Neural cell (in vitro differentiated cells): ENCODE measurements at regions not wholly inside any gene's neighbourhood (a gene's known extent, or its start where the extent isn't known, plus 50 kb on each side); places are given as distances from the start of the nearest gene placed in this dataset.

Experiments used
- H2AFZ ChIP-seq: fragments of 200-600, 300-800 bp; sonication (generic), shearing (Covaris generic); 2 replicates; pipeline ENCODE4 v1.6.0; 2014; ENCODE audit warnings: low read depth, mild to moderate bottlenecking, antibody characterized with exemption, low read length, moderate library complexity
- H3F3A ChIP-seq: fragments of 200-600 bp; shearing (Covaris generic); 2 replicates; pipeline ENCODE4 v1.6.1; 2016; ENCODE audit warnings: mild to moderate bottlenecking, moderate library complexity, mixed read lengths, antibody characterized with exemption, low read length; ENCODE audit not compliant: insufficient read depth, poor library complexity, severe bottlenecking
- H3K27ac ChIP-seq: fragments of 200-600, 300-800 bp; sonication (generic), shearing (Covaris generic); 2 replicates; pipeline ENCODE4 v1.5.1; 2014; ENCODE audit warnings: mild to moderate bottlenecking, low read length, moderate library complexity
- H3K27me3 ChIP-seq: fragments of 300-800, 200-600 bp; sonication (generic), shearing (Covaris generic); 2 replicates; pipeline ENCODE4 v1.6.0; 2014; ENCODE audit warnings: mild to moderate bottlenecking, low read depth, low read length, moderate library complexity; ENCODE audit not compliant: insufficient read depth
- H3K36me3 ChIP-seq: fragments of 300-800, 200-600 bp; sonication (generic), shearing (Covaris generic); 2 replicates; pipeline ENCODE4 v1.5.1; 2014; ENCODE audit warnings: mild to moderate bottlenecking, antibody characterized with exemption, low read length, moderate library complexity; ENCODE audit not compliant: insufficient read depth
- H3K4me2 ChIP-seq: fragments of 300-800, 200-600 bp; sonication (generic), shearing (Covaris generic); 2 replicates; pipeline ENCODE4 v1.6.0; 2014; ENCODE audit warnings: mild to moderate bottlenecking, low read length
- H3K4me3 ChIP-seq: fragments of 300-800, 200-600 bp; sonication (generic), shearing (Covaris generic); 2 replicates; pipeline ENCODE4 v1.5.1; 2014; ENCODE audit warnings: mild to moderate bottlenecking, low read length, moderate library complexity
- H3K79me2 ChIP-seq: fragments of 200-600 bp; shearing (Covaris generic); replicated peaks from 2 replicates; pipeline ENCODE4 v1.6.0; 2014; ENCODE audit warnings: mild to moderate bottlenecking, low read length, moderate library complexity; ENCODE audit not compliant: insufficient read depth
- H3K9ac ChIP-seq: fragments of 300-800, 200-600 bp; sonication (generic), shearing (Covaris generic); 2 replicates; pipeline ENCODE4 v1.6.1; 2016; ENCODE audit warnings: mild to moderate bottlenecking, low read length, mixed read lengths
- H3K9me2 ChIP-seq: fragments of 200-600 bp; shearing (Covaris generic); 2 replicates; pipeline ENCODE4 v1.6.1; 2016; ENCODE audit warnings: mild to moderate bottlenecking, low read length, mixed read lengths; ENCODE audit not compliant: insufficient read depth
- H3K9me3 ChIP-seq: fragments of 200-600, 300-800 bp; sonication (generic), shearing (Covaris generic); 2 replicates; pipeline ENCODE4 v1.6.1; 2016; ENCODE audit warnings: mild to moderate bottlenecking, mixed run types, low read length, moderate library complexity, mixed read lengths
- H4K20me1 ChIP-seq: fragments of 200-600 bp; shearing (Covaris generic); 2 replicates; pipeline ENCODE4 v1.6.1; 2016; ENCODE audit warnings: mild to moderate bottlenecking, mixed run types; ENCODE audit not compliant: insufficient read depth
- CTCF ChIP-seq: fragments of 450-650 bp; IDR thresholded peaks from 2 replicates; pipeline ENCODE4 v1.5.1; 2014; ENCODE audit warnings: antibody characterized with exemption, mild to moderate bottlenecking, moderate library complexity; ENCODE audit not compliant: poor library complexity, severe bottlenecking
- EP300 ChIP-seq: fragments of 450-650 bp; conservative IDR thresholded peaks from 2 replicates; pipeline ENCODE4 v1.6.1; 2014; ENCODE audit warnings: antibody characterized with exemption, mild to moderate bottlenecking, moderate library complexity; ENCODE audit not compliant: poor library complexity, severe bottlenecking
- EZH2 ChIP-seq: fragments of 200-600, 300-800 bp; shearing (Covaris generic), sonication (generic); IDR thresholded peaks from 2 replicates; pipeline ENCODE4 v1.6.1; 2014; ENCODE audit warnings: antibody characterized with exemption, low read length, borderline replicate concordance, mild to moderate bottlenecking; ENCODE audit not compliant: insufficient read depth, poor library complexity, severe bottlenecking
- MXI1 ChIP-seq: fragments of 450-650 bp; conservative IDR thresholded peaks from 2 replicates; pipeline ENCODE4 v1.6.1; 2014; ENCODE audit warnings: antibody characterized with exemption, mild to moderate bottlenecking; ENCODE audit not compliant: poor library complexity, severe bottlenecking
- POLR2AphosphoS5 ChIP-seq: IDR thresholded peaks from 2 replicates; pipeline ENCODE4 v1.6.1; 2012
- RAD21 ChIP-seq: fragments of 450-650 bp; conservative IDR thresholded peaks from 2 replicates; pipeline ENCODE4 v1.6.1; 2014; ENCODE audit warnings: antibody characterized with exemption, mild to moderate bottlenecking, moderate library complexity
- REST ChIP-seq: IDR thresholded peaks from 2 replicates; pipeline ENCODE4 v1.6.1; 2012; ENCODE audit warnings: borderline replicate concordance
- SMC3 ChIP-seq: fragments of 450-650 bp; conservative IDR thresholded peaks from 2 replicates; pipeline ENCODE4 v1.6.1; 2014; ENCODE audit warnings: antibody characterized with exemption, mild to moderate bottlenecking, moderate library complexity; ENCODE audit not compliant: poor library complexity
- TAF1 ChIP-seq: IDR thresholded peaks from 2 replicates; pipeline ENCODE4 v1.6.1; 2012; ENCODE audit warnings: low read depth

- Histone ChIP-seq H3K79me2 (no peaks in the 10 kb centered on the region), H3K9me3 (no peaks in the 10 kb centered on the region), H3F3A (no peaks in the 10 kb centered on the region), H3K36me3 (no peaks in the 10 kb centered on the region), H3K9ac (no peak overlapping the region), H3K9me2 (no peaks in the 10 kb centered on the region), H3K27ac (no peak overlapping the region), H3K4me3 (no peak overlapping the region), H3K27me3 (no peaks in the 10 kb centered on the region), H4K20me1 (no peaks in the 10 kb centered on the region), H2AFZ (no peak overlapping the region), H3K4me2 (no peak overlapping the region)
- TF ChIP-seq CTCF (no peak), RAD21 (no peak), POLR2AphosphoS5 (no peak), TAF1 (no peak), MXI1 (no peak), REST (no peak), EZH2 (no peak), EP300 (no peak), SMC3 (no peak)
These were observed 89.9 kb upstream of the SYNDIG1 start for GRCh38 chr20:24379484-24379927.

- no peak for TF ChIP-seq TAF1
- TF ChIP-seq RAD21, result no peak
- TF ChIP-seq EP300, result no peak
- TF ChIP-seq MXI1, result no peak
- no peak for TF ChIP-seq CTCF
- no peak for TF ChIP-seq EZH2
- no peaks in the 10 kb centered on the region for H3K9me3 ChIP-seq
- no peak overlapping the region for H3K4me2 ChIP-seq
- no peaks in the 10 kb centered on the region for H3F3A ChIP-seq
- no peaks in the 10 kb centered on the region for H4K20me1 ChIP-seq
- no peak overlapping the region for H3K27ac ChIP-seq
- no peak overlapping the region for H3K9ac ChIP-seq
- H3K27me3 ChIP-seq, result no peaks in the 10 kb centered on the region
- no peak overlapping the region for H3K4me3 ChIP-seq
- no peaks in the 10 kb centered on the region for H3K79me2 ChIP-seq
- H3K9me2 ChIP-seq, result no peaks in the 10 kb centered on the region
- no peak overlapping the region for H2AFZ ChIP-seq
- H3K36me3 ChIP-seq, result no peaks in the 10 kb centered on the region
These were observed 90.6 kb upstream of the SYNDIG1 start for GRCh38 chr20:24378661-24379483.
